GM12875 (cell line): ENCODE measurements at regions not wholly inside any gene's neighbourhood (a gene's known extent, or its start where the extent isn't known, plus 50 kb on each side); places are given as distances from the start of the nearest gene placed in this dataset.

Experiments
- H3K4me3 ChIP-seq: one replicate; pipeline ENCODE4 v1.5.1; 2011; ENCODE audit warnings: low read depth, low read length, control low read depth
- TF ChIP-seq, protein P1 (sequence below): IDR thresholded peaks from 2 replicates; pipeline ENCODE4 v1.5.1; 2011; ENCODE audit warnings: low read depth, mild to moderate bottlenecking, control low read depth, inconsistent platforms, low read length, moderate library complexity, borderline replicate concordance; ENCODE audit not compliant: insufficient read depth

DNA sequence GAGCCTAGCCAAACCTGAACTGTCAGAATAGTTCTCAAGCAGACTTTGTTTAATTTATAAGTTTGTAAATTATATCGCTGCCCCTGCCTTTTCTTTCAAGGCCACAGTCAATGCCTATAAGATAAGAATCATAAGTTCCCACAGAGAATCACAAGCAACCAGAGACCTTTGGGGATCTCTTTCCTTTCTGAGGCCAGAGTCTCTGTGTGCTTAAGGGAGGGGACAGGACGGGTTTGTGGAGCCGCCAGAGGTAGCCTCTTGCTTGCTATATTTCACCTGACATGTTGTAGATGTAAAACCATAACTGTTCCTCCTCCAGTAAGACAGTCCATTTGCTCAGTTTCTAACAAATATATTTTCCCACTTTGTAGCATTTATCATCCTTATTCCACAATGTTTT, 458.8 kb downstream of the RFC3 start:
- H3K4me3 ChIP-seq = no peak overlapping the region
- TF ChIP-seq, protein P1, sequence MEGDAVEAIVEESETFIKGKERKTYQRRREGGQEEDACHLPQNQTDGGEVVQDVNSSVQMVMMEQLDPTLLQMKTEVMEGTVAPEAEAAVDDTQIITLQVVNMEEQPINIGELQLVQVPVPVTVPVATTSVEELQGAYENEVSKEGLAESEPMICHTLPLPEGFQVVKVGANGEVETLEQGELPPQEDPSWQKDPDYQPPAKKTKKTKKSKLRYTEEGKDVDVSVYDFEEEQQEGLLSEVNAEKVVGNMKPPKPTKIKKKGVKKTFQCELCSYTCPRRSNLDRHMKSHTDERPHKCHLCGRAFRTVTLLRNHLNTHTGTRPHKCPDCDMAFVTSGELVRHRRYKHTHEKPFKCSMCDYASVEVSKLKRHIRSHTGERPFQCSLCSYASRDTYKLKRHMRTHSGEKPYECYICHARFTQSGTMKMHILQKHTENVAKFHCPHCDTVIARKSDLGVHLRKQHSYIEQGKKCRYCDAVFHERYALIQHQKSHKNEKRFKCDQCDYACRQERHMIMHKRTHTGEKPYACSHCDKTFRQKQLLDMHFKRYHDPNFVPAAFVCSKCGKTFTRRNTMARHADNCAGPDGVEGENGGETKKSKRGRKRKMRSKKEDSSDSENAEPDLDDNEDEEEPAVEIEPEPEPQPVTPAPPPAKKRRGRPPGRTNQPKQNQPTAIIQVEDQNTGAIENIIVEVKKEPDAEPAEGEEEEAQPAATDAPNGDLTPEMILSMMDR = no peak

DNA sequence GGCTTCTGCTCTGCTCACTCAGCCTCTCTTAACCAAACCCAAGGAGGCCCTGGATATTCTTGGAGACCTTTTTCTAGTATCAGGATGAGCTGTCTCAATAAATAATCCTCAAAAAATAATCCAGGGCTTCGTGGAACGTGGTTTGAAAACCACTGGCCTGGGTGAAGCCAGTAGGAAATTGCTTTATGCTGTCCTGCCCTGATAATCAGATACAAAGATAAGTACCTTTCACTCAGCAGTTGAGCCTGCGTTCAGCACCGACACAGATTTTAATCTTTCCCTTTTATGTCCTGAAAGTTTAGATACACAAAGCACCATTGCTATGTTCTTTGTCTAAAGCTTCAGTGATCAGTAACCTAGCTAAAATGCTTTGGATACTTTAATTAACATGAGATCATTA, 460.0 kb downstream of the RFC3 start:
- TF ChIP-seq, protein P1 = no peak
- H3K4me3 ChIP-seq = no peak overlapping the region

DNA sequence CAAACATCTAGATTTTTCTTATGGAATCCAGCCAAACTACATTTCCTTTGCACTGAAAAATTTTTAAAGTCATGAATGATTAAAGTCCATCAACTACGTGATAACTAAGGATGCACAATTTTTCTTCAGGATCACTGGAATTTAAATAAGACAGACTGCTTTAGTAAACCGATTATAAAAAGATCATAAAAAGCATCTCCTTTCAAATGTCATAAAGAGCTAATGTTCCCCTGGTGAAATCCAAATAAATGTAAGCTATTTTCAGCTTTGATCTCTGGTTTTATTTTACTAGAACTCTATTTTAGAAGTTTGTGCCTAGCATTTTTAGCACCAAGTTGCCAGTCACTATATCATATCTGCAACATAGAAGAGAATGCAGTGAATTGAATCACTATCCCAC, 460.8 kb downstream of the RFC3 start:
- TF ChIP-seq, protein P1 = no peak
- no peak overlapping the region for H3K4me3 ChIP-seq

DNA sequence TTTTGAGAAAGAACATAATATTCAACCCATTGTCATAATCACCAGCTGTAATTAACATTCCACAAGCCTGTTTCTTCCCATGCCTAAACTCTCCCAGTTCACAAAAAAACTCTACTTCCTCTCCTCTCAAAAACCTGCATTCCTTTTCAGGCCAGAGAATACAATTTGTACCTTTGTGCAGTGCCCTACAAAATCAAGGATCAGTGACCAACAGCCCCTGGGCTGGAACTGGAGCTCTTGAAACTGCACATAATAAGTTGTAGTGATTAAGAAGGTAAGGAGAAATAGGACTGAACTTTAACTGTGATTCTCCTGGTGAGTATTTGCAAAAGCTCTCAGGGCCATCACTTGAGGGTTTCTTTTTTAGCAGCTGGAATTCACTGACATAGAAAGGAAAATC, 472.7 kb downstream of the RFC3 start:
- no peak overlapping the region for H3K4me3 ChIP-seq
- TF ChIP-seq, protein P1 = no peak

DNA sequence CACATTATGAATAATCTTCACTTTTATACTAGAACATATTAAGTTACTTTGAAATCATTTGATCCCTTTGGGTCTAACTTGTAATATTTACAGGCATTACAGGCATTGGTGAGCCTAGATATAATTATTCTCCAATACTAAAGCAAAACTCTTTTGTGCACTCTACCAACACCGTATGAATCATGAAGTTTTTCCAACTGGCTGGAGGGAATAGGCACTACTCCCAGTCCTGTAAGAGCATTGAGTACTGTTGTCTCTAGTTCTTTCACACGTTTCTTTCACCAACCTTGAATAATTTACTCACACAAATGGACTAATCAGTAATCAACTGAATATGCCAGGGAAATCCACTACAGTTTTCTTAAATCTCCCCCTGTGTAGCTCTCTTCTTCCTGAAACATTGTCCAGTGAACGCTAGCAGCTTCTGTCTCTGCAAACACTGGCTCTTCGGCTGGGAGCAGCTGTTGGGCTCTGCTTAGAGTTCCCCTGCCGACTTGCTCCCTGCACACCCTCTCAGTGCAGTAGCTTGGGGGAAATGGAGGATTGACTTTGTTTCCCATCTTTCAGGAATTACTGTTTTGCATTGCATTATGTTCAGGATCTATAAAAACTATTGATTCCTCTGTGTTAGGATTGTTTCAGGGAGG, 476.7 kb downstream of the RFC3 start:
- TF ChIP-seq, protein P1 = no peak

DNA sequence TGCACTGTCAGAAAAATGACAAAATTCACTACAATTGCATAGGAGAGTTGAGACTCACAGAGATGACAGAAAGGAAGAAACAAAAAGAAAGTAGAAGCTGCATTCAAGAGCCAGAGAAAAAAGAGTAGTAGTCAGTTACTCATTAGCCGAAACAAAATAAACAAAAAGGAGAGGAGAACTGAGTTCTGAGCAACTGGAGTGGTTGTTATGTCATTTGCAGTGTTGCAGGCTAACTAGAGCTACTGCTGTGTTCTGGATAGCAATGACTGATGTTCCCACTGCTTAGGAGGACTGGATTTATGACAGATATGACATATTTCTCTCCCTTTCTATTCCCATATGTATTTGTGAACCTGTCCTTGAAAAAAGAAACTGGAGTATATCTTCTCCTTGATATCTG, 482.6 kb downstream of the RFC3 start:
- no peak overlapping the region for H3K4me3 ChIP-seq
- TF ChIP-seq, protein P1 = no peak

More for the DNA sequence above, 476.7 kb downstream of the RFC3 start:
- H3K4me3 ChIP-seq = no peak overlapping the region

DNA sequence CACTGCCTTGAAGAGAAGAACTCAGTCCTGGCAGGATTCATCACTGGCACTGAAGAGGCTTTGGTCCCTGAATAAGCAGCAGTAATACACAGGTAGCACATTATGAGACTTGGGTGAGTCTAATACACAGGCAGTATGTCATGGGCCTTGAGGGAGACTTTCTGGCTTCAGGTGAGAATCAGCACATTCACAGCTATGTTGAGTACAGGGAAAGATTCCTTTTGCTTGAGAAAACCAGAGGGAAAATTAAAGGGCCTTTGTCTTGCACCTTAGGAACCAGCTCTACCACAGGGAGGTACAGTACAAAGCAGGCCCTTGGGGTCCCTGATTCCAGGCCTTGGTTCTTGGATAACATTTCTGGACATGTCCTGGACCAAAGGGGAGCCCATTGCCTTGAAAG, 484.6 kb downstream of the RFC3 start:
- TF ChIP-seq, protein P1 = no peak
- H3K4me3 ChIP-seq = no peak overlapping the region
